ENCODE measurements at regions not wholly inside any gene's neighbourhood (a gene's known extent, or its start where the extent isn't known, plus 50 kb on each side); places are given as distances from the start of the nearest gene placed in this dataset.
A peak's percentile ranks its signal among the peaks of the same experiment; 100 is the strongest.

- peaks cover 7% of the 10 kb centered on the region for H3K4me1 Mint-ChIP-seq
- H3K27ac Mint-ChIP-seq = no peak overlapping the region
- no peaks in the 10 kb centered on the region for H3K27me3 Mint-ChIP-seq (ENCODE audit: low read depth)
- H3K36me3 Mint-ChIP-seq = no peaks in the 10 kb centered on the region
- POLR2A ChIA-PET = no interaction called here
- H3K9me3 Mint-ChIP-seq = peaks cover 23% of the 10 kb centered on the region
- CTCF ChIA-PET = interaction anchor here (1.0 kb wide), 1 partner anchor 11 kb away, joined by 5 read pairs; no protein-coding TSS in a partner anchor
- no peak overlapping the region for H3K4me3 Mint-ChIP-seq
- ATAC-seq = no peak
- no peak for TF ChIP-seq PRRX2 (CRISPR knock-in tag; IDR thresholded peaks at IDR 0.05)
- no peak for TF ChIP-seq USF1 (CRISPR knock-in tag; IDR thresholded peaks at IDR 0.05)
- no peak for TF ChIP-seq SMAD4 (CRISPR knock-in tag; IDR thresholded peaks at IDR 0.05)
- TF ChIP-seq CREB1 (CRISPR knock-in tag; IDR thresholded peaks at IDR 0.05) = no peak
- TF ChIP-seq ZNF232 (CRISPR knock-in tag; IDR thresholded peaks at IDR 0.05) = no peak
- TF ChIP-seq MAX (CRISPR knock-in tag; IDR thresholded peaks at IDR 0.05) = no peak
- TF ChIP-seq JAZF1 (CRISPR knock-in tag; IDR thresholded peaks at IDR 0.05) = no peak
- no peak for TF ChIP-seq GRHL2 (CRISPR knock-in tag; IDR thresholded peaks at IDR 0.05; ENCODE audit: insufficient replicate concordance, severe bottlenecking)
- no peak for TF ChIP-seq ZSCAN18 (CRISPR knock-in tag; IDR thresholded peaks at IDR 0.05)
- TF ChIP-seq ATF3 (CRISPR knock-in tag; conservative IDR thresholded peaks at IDR 0.05) = no peak
- DNase-seq (ENCODE audit: low spot score) = no peak
Observed at GRCh38 chr15:97115761-97116070, 785.2 kb downstream of the NR2F2 start.

- H3K36me3 Mint-ChIP-seq = no peaks in the 10 kb centered on the region
- DNase-seq (ENCODE audit: low spot score) = no peak
- POLR2A ChIA-PET = no interaction called here
- H3K9me3 Mint-ChIP-seq = peaks cover 2% of the 10 kb centered on the region; the same call in 1 of the 2 replicates
- no peak for ATAC-seq
- no peak overlapping the region for H3K4me3 Mint-ChIP-seq
- TF ChIP-seq MYBL2 (CRISPR knock-in tag; IDR thresholded peaks at IDR 0.05) (no peak), HMGA2 (CRISPR knock-in tag; IDR thresholded peaks at IDR 0.05) (peak; percentile 90)
- H3K27me3 Mint-ChIP-seq (ENCODE audit: low read depth) = no peaks in the 10 kb centered on the region
- no peaks in the 10 kb centered on the region for H3K4me1 Mint-ChIP-seq
- no peak overlapping the region for H3K27ac Mint-ChIP-seq
- CTCF ChIA-PET = no interaction called here
Observed at GRCh38 chr15:97124790-97125189, 794.3 kb downstream of the NR2F2 start.

GRCh38 chr15:97126553-97127233 lies 796.2 kb downstream of the NR2F2 start:
- Mint-ChIP-seq H3K4me3 (no peak overlapping the region), H3K36me3 (no peaks in the 10 kb centered on the region), H3K27ac (no peak overlapping the region), H3K27me3 (ENCODE audit: low read depth) (no peaks in the 10 kb centered on the region), H3K4me1 (no peaks in the 10 kb centered on the region), H3K9me3 (peaks cover 2% of the 10 kb centered on the region)
- no peak for TF ChIP-seq ELF4 (CRISPR knock-in tag; IDR thresholded peaks at IDR 0.05; ENCODE audit: low read depth)
- no peak for TF ChIP-seq ZNF263 (CRISPR knock-in tag; IDR thresholded peaks at IDR 0.05; ENCODE audit: low read depth)
- no peak for TF ChIP-seq JUN (CRISPR knock-in tag; IDR thresholded peaks at IDR 0.05)
- no peak for TF ChIP-seq ATF2 (CRISPR knock-in tag; IDR thresholded peaks at IDR 0.05; ENCODE audit: borderline replicate concordance, low read depth)
- TF ChIP-seq CREB1 (CRISPR knock-in tag; IDR thresholded peaks at IDR 0.05) = no peak
- TF ChIP-seq HMGXB4 (CRISPR knock-in tag; IDR thresholded peaks at IDR 0.05) = no peak
- no peak for TF ChIP-seq NR3C1 (CRISPR knock-in tag; conservative IDR thresholded peaks at IDR 0.05; ENCODE audit: low read depth)
- no peak for TF ChIP-seq USF1 (CRISPR knock-in tag; IDR thresholded peaks at IDR 0.05)
- ATAC-seq (peak; percentile 85), DNase-seq (ENCODE audit: low spot score) (no peak)
- ChIA-PET CTCF (interaction anchor here (1.5 kb wide), 1 partner anchor 11 kb away, joined by 5 read pairs; no protein-coding TSS in a partner anchor), POLR2A (no interaction called here)

Measured in WTC11 (cell line).